IPS DF 6.9 (cell line): ENCODE measurements at regions not wholly inside any gene's neighbourhood (a gene's known extent, or its start where the extent isn't known, plus 50 kb on each side); places are given as distances from the start of the nearest gene placed in this dataset.

Experiments
- DNase-seq: peaks from one replicate; pipeline ENCODE4 v3.0.0-alpha.2; 2013; ENCODE audit warnings: low read depth, low spot score
- H3K27ac ChIP-seq: one replicate; pipeline ENCODE4 v1.5.1; 2013; ENCODE audit warnings: low read length, control low read depth
- H3K27me3 ChIP-seq: 2 replicates; pipeline ENCODE4 v1.6.1; 2013; ENCODE audit warnings: mild to moderate bottlenecking, low read length; ENCODE audit not compliant: control insufficient read depth, insufficient read depth
- H3K36me3 ChIP-seq: 2 replicates; pipeline ENCODE4 v1.6.1; 2013; ENCODE audit warnings: low read length; ENCODE audit not compliant: control insufficient read depth, insufficient read depth
- H3K4me1 ChIP-seq: 2 replicates; pipeline ENCODE4 v1.6.1; 2013; ENCODE audit warnings: low read length; ENCODE audit not compliant: control insufficient read depth, insufficient read depth
- H3K4me3 ChIP-seq: 2 replicates; pipeline ENCODE4 v1.5.1; 2013; ENCODE audit warnings: mild to moderate bottlenecking, low read length
- H3K9me3 ChIP-seq: 2 replicates; pipeline ENCODE4 v1.6.1; 2013; ENCODE audit warnings: low read length, inconsistent platforms; ENCODE audit not compliant: control insufficient read depth, insufficient read depth
- WGBS: extraction: QIAGEN DNeasy Blood & Tissue Kit; methylation state at CpG from one replicate; pipeline ENCODE4 v1.1.7; 2013; ENCODE audit warnings: mixed read lengths, missing lambda C conversion rate; ENCODE audit not compliant: insufficient read length, insufficient coverage; 5-methylcytosine and 5-hydroxymethylcytosine counted together

DNA sequence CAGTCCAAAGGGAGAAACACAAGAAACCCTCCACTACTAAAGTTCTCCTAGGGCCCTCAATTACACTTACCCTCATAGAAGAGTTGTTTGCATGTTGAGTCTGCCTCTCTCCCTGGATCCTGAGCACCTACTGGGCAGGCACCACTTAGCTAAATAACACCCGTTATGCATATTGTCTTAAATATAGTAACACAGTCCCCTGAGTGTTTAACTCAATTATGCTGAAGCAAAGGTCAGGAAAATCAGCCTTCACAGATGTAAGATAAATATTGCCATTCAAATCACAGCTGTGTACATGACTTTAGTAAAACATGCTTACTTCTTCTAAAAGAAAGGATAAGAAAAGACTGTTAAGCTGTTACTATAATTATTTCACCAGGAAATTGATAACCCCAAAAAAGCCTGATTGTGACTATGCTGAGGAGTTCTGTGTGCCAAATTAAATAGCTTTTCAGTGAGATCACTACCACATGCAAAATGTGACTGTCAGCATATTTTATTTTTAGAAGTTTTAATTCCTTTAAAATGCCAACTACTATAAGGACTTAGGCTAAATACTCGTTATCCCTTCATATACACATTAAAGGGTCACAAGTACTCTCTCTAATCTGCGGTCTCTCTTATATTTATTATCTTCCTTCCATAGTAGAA is 733.9 kb upstream of the PHF14 start:
- H3K27me3 ChIP-seq = no peaks in the 10 kb centered on the region
- no peak overlapping the region for H3K27ac ChIP-seq
- H3K9me3 ChIP-seq = no peaks in the 10 kb centered on the region
- no peak overlapping the region for H3K4me3 ChIP-seq
- H3K36me3 ChIP-seq = no peaks in the 10 kb centered on the region
- no peaks in the 10 kb centered on the region for H3K4me1 ChIP-seq
- no peak for DNase-seq
- WGBS = no CpG with 5 or more reads among the region's 3 CpGs

DNA sequence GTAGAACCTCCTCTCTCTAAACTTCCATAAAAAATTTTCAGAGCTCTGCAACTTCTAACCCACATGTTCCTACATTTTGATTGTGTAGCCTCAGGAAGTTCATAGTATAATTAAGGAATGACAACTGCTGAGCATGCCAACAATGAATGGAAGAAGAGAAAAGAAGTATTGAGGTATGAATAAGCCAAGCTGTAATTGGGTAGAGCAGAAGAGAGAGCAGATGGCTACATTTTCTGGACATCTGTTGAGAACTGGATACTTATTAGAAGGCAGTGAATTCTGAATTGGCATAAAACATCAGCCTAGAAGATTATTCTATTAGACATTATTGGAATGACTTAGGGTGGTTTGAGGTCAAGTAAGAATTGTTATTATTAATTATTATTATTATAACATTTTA is 728.3 kb upstream of the PHF14 start:
- Histone ChIP-seq H3K27me3 (no peaks in the 10 kb centered on the region), H3K36me3 (no peaks in the 10 kb centered on the region), H3K27ac (no peak overlapping the region), H3K9me3 (no peaks in the 10 kb centered on the region; the same call in 1 of the 2 replicates), H3K4me3 (no peak overlapping the region), H3K4me1 (no peaks in the 10 kb centered on the region)
- DNase-seq = no peak

DNA sequence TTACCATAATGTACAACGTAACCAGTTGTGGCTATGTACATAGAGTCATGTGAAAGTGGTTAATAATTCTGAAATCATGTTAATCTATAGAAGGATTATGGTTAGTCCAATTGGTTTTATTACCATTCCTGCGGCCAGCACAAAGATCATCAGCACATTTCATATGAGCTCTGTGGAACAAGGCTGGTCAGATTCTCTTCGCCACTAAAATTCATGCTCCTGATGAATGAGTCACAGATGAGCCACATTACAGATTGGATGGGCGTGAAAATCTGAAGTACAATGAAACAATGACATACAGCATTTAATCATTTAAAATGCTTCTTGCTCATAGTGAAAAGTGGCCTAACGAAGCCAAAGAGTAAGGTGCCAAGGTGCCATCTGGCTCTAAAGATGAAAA is 716.2 kb upstream of the PHF14 start:
- no peak for DNase-seq
- Histone ChIP-seq H3K27ac (no peak overlapping the region), H3K4me1 (no peaks in the 10 kb centered on the region), H3K9me3 (no peaks in the 10 kb centered on the region), H3K36me3 (no peaks in the 10 kb centered on the region), H3K27me3 (no peaks in the 10 kb centered on the region), H3K4me3 (no peak overlapping the region)
- no CpG with 5 or more reads among the region's 5 CpGs for WGBS

DNA sequence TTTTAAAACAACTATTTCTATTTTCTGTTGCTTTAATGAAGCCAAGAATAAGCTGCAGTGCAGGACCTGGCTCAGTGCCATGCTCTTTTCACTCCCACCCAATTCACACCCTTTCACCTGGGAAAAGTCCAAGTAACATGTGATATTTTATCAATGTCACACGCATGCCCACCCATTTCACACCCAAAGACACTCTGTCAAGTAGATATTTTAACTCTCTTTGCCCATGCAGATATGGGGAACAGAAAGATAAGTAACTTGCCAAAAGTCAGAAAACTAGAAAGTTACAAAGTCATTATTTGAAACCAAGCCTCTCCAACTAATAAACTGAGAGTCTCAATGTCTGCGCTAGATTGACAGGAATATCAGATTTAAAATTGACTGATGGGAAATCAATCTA is 706.7 kb upstream of the PHF14 start:
- H3K27ac ChIP-seq = no peak overlapping the region
- H3K27me3 ChIP-seq = no peaks in the 10 kb centered on the region
- no peak overlapping the region for H3K4me3 ChIP-seq
- no peak for DNase-seq
- no peaks in the 10 kb centered on the region for H3K36me3 ChIP-seq
- H3K4me1 ChIP-seq = no peaks in the 10 kb centered on the region
- no CpG with 5 or more reads among the region's 2 CpGs for WGBS
- H3K9me3 ChIP-seq = no peaks in the 10 kb centered on the region

DNA sequence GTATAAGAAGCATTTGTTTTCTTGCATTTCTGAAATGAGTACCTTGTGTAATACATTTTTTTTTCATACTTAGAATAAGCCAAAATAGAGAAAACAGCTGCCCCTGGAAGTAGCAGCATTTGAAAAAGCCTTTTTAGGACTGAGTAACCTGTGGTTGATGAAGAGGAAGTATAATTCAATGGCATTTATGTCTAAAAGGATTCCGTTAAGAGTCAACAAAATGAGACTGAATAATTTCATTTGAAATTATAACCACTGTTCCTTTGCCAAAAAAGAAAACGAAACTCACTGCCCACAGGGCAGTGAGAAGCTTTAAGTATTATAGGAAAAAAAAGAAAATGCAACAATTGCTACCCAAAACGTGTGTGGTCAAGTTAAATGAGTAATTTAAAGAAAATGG is 705.6 kb upstream of the PHF14 start:
- Histone ChIP-seq H3K27me3 (no peaks in the 10 kb centered on the region), H3K27ac (no peak overlapping the region), H3K9me3 (no peaks in the 10 kb centered on the region), H3K4me3 (no peak overlapping the region), H3K4me1 (no peaks in the 10 kb centered on the region), H3K36me3 (no peaks in the 10 kb centered on the region)
- DNase-seq = no peak
- WGBS = no CpG with 5 or more reads among the region's 3 CpGs

DNA sequence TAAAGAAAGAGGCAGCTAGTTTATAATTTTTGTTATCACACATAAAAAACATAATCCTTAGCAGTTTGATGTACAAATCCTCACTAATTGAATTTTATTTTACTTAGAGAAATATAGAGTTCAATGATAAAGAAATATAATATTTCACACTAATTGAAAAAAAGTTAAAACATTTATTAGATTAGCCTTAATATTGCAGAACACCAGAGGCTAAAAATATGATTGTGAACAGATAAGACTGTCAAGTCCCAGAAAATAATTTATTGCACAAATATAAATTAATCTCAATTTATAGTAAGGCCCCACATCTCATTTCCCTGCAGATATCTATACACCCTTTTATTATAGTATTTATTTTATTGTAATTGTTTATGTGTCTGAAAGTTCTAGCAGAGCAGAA is 690.8 kb upstream of the PHF14 start:
- H3K4me3 ChIP-seq = no peak overlapping the region
- no peak for DNase-seq
- no peaks in the 10 kb centered on the region for H3K4me1 ChIP-seq
- no peaks in the 10 kb centered on the region for H3K36me3 ChIP-seq
- no peak overlapping the region for H3K27ac ChIP-seq
- H3K9me3 ChIP-seq = no peaks in the 10 kb centered on the region
- H3K27me3 ChIP-seq = no peaks in the 10 kb centered on the region

DNA sequence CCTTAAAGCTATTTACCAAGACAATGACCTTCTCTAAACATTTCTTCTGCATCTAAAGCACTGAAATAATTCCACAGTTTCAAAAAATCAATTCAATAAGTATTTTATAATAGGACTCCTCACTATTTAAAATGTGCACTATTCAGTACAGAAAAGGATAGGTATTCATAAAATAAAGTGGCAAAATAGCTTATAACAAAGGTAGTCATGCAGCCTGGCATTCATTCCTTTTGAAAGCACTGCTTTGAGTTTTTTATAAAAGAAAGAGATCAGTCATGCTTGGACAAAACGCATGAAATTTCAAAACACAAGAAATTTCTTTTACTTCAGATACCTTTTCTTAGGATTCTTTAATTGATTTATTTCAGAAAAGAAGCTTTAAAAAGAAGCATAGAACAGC is 689.7 kb upstream of the PHF14 start:
- no peaks in the 10 kb centered on the region for H3K27me3 ChIP-seq
- no CpG with 5 or more reads among the region's 1 CpG for WGBS
- no peaks in the 10 kb centered on the region for H3K9me3 ChIP-seq
- no peaks in the 10 kb centered on the region for H3K36me3 ChIP-seq
- DNase-seq = no peak
- no peak overlapping the region for H3K27ac ChIP-seq
- H3K4me3 ChIP-seq = no peak overlapping the region
- H3K4me1 ChIP-seq = no peaks in the 10 kb centered on the region

DNA sequence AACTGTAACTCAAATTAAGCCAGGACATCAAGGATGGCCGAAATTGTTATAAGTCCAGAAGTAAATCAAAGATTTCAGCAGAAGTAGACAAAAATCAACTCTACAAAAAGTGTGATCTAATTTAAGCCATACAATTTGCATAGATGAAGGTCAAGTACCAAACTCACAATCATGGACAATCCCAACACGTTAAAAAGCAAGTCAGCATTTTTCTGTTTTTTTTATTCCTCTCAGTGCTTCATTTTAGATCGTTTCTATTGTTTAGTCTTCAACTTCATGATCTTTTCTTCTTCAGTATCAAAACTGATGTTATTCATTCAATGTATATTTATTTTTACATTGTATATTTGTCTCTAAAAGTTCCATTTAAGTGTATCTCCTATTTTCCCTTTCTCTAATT is 674.3 kb upstream of the PHF14 start:
- no peak for DNase-seq
- H3K27me3 ChIP-seq = no peaks in the 10 kb centered on the region
- no peaks in the 10 kb centered on the region for H3K36me3 ChIP-seq
- no peak overlapping the region for H3K27ac ChIP-seq
- H3K9me3 ChIP-seq = no peaks in the 10 kb centered on the region
- H3K4me1 ChIP-seq = no peaks in the 10 kb centered on the region
- no CpG with 5 or more reads among the region's 3 CpGs for WGBS
- no peak overlapping the region for H3K4me3 ChIP-seq

DNA sequence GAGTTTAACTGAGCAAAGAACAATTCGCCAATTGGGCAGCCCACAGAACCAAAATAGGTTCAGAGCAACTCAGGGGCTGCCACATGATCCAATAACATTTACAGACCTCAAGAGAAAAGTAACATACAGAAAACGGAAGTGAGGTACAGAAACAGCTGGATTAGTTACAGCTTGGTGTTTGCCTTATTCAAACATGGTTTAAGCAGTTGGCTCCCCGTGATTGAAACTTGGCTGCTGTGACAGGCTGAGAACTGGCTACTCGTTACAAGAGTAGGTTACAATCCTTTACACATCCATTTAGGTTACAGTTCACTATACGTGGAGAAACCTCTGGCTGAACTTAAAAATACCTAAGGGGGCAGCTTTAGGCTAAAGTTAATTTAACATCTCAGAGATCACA is 673.1 kb upstream of the PHF14 start:
- no peaks in the 10 kb centered on the region for H3K4me1 ChIP-seq
- no peak overlapping the region for H3K27ac ChIP-seq
- DNase-seq = no peak
- no CpG with 5 or more reads among the region's 5 CpGs for WGBS
- H3K9me3 ChIP-seq = no peaks in the 10 kb centered on the region
- no peaks in the 10 kb centered on the region for H3K36me3 ChIP-seq
- H3K4me3 ChIP-seq = no peak overlapping the region
- no peaks in the 10 kb centered on the region for H3K27me3 ChIP-seq

DNA sequence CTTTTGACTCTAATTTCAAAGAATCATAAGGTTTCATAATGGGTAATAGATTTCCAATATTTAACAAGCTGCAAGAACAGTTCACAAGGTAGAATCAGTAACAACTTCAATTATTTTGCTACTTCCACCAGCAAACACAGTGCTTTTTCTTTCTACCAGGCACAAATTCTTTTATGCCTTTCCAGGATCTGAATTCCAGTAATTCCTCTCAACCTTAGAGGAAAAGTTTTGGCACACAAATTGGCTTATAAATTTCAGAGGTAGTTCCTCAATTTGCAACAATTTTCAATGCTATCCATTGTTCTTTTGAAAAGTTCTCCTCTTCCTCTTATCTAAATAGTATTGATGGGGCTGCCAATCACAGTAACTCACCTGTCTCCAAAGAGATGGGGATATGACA is 665.4 kb upstream of the PHF14 start:
- H3K36me3 ChIP-seq = no peaks in the 10 kb centered on the region
- no peaks in the 10 kb centered on the region for H3K27me3 ChIP-seq
- no peak for DNase-seq
- H3K27ac ChIP-seq = no peak overlapping the region
- H3K4me3 ChIP-seq = no peak overlapping the region
- no peaks in the 10 kb centered on the region for H3K9me3 ChIP-seq
- H3K4me1 ChIP-seq = no peaks in the 10 kb centered on the region

DNA sequence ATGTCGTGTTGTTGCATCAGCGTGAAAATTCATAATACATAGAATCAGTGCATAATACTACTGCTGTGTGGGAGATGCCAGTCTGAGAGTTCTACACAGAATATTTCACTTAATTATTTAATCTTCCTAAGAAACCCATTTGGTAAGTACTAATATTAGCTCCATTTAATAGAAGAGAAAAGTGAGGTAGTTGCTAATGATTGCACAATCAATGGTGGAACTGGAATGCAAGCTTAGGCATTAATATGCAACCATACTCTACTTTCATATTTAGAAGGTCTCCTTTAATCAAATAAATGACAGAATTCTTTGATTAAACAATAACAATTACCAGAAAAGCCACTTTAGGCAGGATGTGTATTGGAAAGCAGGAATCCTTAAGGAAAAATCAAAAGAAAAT is 660.7 kb upstream of the PHF14 start:
- DNase-seq = no peak
- Histone ChIP-seq H3K27me3 (no peaks in the 10 kb centered on the region), H3K27ac (no peak overlapping the region), H3K36me3 (no peaks in the 10 kb centered on the region), H3K9me3 (no peaks in the 10 kb centered on the region), H3K4me3 (no peak overlapping the region), H3K4me1 (no peaks in the 10 kb centered on the region)
- no CpG with 5 or more reads among the region's 2 CpGs for WGBS
